Nephron progenitor cell (in vitro differentiated cells): ENCODE measurements at regions not wholly inside any gene's neighbourhood (a gene's known extent, or its start where the extent isn't known, plus 50 kb on each side); places are given as distances from the start of the nearest gene placed in this dataset.
A peak's percentile ranks its signal among the peaks of the same experiment; 100 is the strongest.

Source experiments
- DNase-seq: peaks from one replicate; pipeline ENCODE4 v3.0.0; 2021
- H3K27ac Mint-ChIP-seq: 2 replicates; pipeline ENCODE4 v1.8.0; 2021; ENCODE audit warnings: mild to moderate bottlenecking, moderate library complexity, mixed read lengths
- H3K27me3 Mint-ChIP-seq: 2 replicates; pipeline ENCODE4 v1.8.0; 2021; ENCODE audit warnings: mild to moderate bottlenecking, low read depth, mixed read lengths; ENCODE audit not compliant: poor library complexity
- H3K36me3 Mint-ChIP-seq: 2 replicates; pipeline ENCODE4 v1.8.0; 2021; ENCODE audit warnings: low read depth, mixed read lengths
- H3K4me1 Mint-ChIP-seq: 2 replicates; pipeline ENCODE4 v1.8.0; 2021; ENCODE audit warnings: mixed read lengths
- H3K4me3 Mint-ChIP-seq: 2 replicates; pipeline ENCODE4 v1.8.0; 2021; ENCODE audit warnings: mild to moderate bottlenecking, moderate library complexity, mixed read lengths
- H3K9me3 Mint-ChIP-seq: 2 replicates; pipeline ENCODE4 v1.8.0; 2021; ENCODE audit warnings: mild to moderate bottlenecking, moderate library complexity, mixed read lengths
- CTCF ChIP-seq: fragments of 200-600 bp; sonication (generic); IDR thresholded peaks from 2 replicates; pipeline ENCODE4 v1.5.0; 2021; ENCODE audit warnings: antibody characterized with exemption

GRCh38 chr5:4020400-4020799 lies 424.8 kb downstream of the IRX1 start:
- Mint-ChIP-seq H3K9me3 (peaks cover 4% of the 10 kb centered on the region), H3K4me1 (peaks cover 23% of the 10 kb centered on the region)

GRCh38 chr5:4022056-4022670 lies 426.5 kb downstream of the IRX1 start:
- TF ChIP-seq CTCF = no peak
- peaks cover 30% of the 10 kb centered on the region for H3K4me1 Mint-ChIP-seq
- DNase-seq = no peak
- H3K9me3 Mint-ChIP-seq = peaks cover under 1% of the 10 kb centered on the region
- no peak overlapping the region for H3K27ac Mint-ChIP-seq
- no peak overlapping the region for H3K4me3 Mint-ChIP-seq
- peaks cover 4% of the 10 kb centered on the region for H3K27me3 Mint-ChIP-seq
- H3K36me3 Mint-ChIP-seq = no peaks in the 10 kb centered on the region

More at GRCh38 chr5:4020400-4020799, 424.8 kb downstream of the IRX1 start:
- TF ChIP-seq CTCF = no peak
- H3K27ac Mint-ChIP-seq = peak overlapping the region; percentile 33
- no peak overlapping the region for H3K4me3 Mint-ChIP-seq
- DNase-seq = no peak
- peaks cover 7% of the 10 kb centered on the region for H3K27me3 Mint-ChIP-seq
- no peaks in the 10 kb centered on the region for H3K36me3 Mint-ChIP-seq

- TF ChIP-seq CTCF = no peak
- no peak overlapping the region for H3K4me3 Mint-ChIP-seq
- no peaks in the 10 kb centered on the region for H3K9me3 Mint-ChIP-seq
- peaks cover 36% of the 10 kb centered on the region for H3K4me1 Mint-ChIP-seq
- no peak for DNase-seq
- H3K36me3 Mint-ChIP-seq = no peaks in the 10 kb centered on the region
- H3K27ac Mint-ChIP-seq = no peak overlapping the region
- H3K27me3 Mint-ChIP-seq = peaks cover 4% of the 10 kb centered on the region
Measured at GRCh38 chr5:4023091-4023752, 427.6 kb downstream of the IRX1 start.

GRCh38 chr5:4023753-4024335 lies 428.2 kb downstream of the IRX1 start:
- no peak overlapping the region for H3K27ac Mint-ChIP-seq
- no peaks in the 10 kb centered on the region for H3K9me3 Mint-ChIP-seq
- H3K36me3 Mint-ChIP-seq = no peaks in the 10 kb centered on the region
- no peak for DNase-seq
- H3K4me1 Mint-ChIP-seq = peaks cover 36% of the 10 kb centered on the region
- TF ChIP-seq CTCF = no peak
- no peak overlapping the region for H3K4me3 Mint-ChIP-seq
- peaks cover 4% of the 10 kb centered on the region for H3K27me3 Mint-ChIP-seq

- H3K4me3 Mint-ChIP-seq = no peak overlapping the region
Measured at GRCh38 chr5:4027088-4027734, 431.6 kb downstream of the IRX1 start.

More at GRCh38 chr5:4027088-4027734, 431.6 kb downstream of the IRX1 start:
- peaks cover 21% of the 10 kb centered on the region for H3K9me3 Mint-ChIP-seq
- peaks cover 4% of the 10 kb centered on the region for H3K27me3 Mint-ChIP-seq
- H3K36me3 Mint-ChIP-seq = peaks cover 5% of the 10 kb centered on the region
- TF ChIP-seq CTCF = no peak
- H3K4me1 Mint-ChIP-seq = peaks cover 24% of the 10 kb centered on the region
- peak overlapping the region; percentile 68 for H3K27ac Mint-ChIP-seq
- no peak for DNase-seq
